ENCODE measurements at regions not wholly inside any gene's neighbourhood (a gene's known extent, or its start where the extent isn't known, plus 50 kb on each side); places are given as distances from the start of the nearest gene placed in this dataset.

- TF ChIP-seq, protein P1, sequence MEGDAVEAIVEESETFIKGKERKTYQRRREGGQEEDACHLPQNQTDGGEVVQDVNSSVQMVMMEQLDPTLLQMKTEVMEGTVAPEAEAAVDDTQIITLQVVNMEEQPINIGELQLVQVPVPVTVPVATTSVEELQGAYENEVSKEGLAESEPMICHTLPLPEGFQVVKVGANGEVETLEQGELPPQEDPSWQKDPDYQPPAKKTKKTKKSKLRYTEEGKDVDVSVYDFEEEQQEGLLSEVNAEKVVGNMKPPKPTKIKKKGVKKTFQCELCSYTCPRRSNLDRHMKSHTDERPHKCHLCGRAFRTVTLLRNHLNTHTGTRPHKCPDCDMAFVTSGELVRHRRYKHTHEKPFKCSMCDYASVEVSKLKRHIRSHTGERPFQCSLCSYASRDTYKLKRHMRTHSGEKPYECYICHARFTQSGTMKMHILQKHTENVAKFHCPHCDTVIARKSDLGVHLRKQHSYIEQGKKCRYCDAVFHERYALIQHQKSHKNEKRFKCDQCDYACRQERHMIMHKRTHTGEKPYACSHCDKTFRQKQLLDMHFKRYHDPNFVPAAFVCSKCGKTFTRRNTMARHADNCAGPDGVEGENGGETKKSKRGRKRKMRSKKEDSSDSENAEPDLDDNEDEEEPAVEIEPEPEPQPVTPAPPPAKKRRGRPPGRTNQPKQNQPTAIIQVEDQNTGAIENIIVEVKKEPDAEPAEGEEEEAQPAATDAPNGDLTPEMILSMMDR (conservative IDR thresholded peaks at IDR 0.05; ENCODE audit: low read depth, low read length), result no peak
- peak; percentile 52 for DNase-seq (ENCODE audit: low read depth)
- no peak overlapping the region for H3K4me3 ChIP-seq (ENCODE audit: low read depth, low read length)
Observed at GRCh38 chr9:134243778-134244467, 79.6 kb upstream of the RNU6ATAC start.

GRCh38 chr9:134245179-134245578 lies 80.8 kb upstream of the RNU6ATAC start:
- no peak for DNase-seq (ENCODE audit: low read depth)
- H3K4me3 ChIP-seq (ENCODE audit: low read depth, low read length), result no peak overlapping the region
- TF ChIP-seq, protein P1 (conservative IDR thresholded peaks at IDR 0.05; ENCODE audit: low read depth, low read length), result no peak

- no peak for DNase-seq (ENCODE audit: low read depth)
- TF ChIP-seq, protein P1 (conservative IDR thresholded peaks at IDR 0.05; ENCODE audit: low read depth, low read length), result no peak
- H3K4me3 ChIP-seq (ENCODE audit: low read depth, low read length), result no peak overlapping the region
Observed at GRCh38 chr9:134247918-134248631, 78.2 kb upstream of the RXRA start.

DNA sequence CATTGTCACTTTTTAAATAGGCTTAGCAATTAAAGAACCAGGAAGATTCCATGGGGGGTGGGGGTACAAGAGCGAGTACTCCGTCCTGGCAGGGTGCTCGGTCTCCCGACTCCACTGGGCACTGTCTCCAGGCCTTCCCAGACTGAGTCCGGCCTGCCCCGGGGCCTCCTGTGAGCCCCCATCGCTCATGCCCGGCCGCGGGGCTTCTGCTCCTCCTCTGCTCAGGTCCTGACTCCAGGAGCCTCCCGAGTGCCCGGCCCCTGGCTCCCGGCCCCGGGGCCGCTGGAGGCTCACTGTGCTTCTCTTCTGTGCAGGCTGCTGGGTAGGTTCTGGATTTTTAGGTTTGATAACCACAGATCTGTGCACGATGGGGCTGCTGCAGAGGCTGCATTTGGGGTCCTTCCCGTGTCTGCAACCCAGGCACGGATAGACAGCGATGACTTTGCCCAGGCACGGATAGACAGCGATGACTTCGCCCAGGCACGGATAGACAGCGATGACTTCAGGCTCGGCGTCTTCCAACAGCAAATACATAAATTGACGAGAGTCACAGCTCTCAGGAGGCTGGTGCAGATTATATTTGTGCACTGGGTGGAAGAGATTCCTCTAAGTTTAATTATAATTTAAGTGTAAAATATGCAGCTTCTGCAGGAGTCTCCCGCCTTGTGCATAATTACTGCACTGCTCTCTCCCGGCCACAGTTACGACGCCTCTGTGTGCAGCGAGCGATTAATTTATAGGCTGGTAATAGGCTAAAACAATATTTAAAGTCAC lies 74.8 kb upstream of the RXRA start:
- TF ChIP-seq, protein P1 (conservative IDR thresholded peaks at IDR 0.05; ENCODE audit: low read depth, low read length), result no peak
- H3K4me3 ChIP-seq (ENCODE audit: low read depth, low read length), result no peak overlapping the region
- no peak for DNase-seq (ENCODE audit: low read depth)

DNA sequence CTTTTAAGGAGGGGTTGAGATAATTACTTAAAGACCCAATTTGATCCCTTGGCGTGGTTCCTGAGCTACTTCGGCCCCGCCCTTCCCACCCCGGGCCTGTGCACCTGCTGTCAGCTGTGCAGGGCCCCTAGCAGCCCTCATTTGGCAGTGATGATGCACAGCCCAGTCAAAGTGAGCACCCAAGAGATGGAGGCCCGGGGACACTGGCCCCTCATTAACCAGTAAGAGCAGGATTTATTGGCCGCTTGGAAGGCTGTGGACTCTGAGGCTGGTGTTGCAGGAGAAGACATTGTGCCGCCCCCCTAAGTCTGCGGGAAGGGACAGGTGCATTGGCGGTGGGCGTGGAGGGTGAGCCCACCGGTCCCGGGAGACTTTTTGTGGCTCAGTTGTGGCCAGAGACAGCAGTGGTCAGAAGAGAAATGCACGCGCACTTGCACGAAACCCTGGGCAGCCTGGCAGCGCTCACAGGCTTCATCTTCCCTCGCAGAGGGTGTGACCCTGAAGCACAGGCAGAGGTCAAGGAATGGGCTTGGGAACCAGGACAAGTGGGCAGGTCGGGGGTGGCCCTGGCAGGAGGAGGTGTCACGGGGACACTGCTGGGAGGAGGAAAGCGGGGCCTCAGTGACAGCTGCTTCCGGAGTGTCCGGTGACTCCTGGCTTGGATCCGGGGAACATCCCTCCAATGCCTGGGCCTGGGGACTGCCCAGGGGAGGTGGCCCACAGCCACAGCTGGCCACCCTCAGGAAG lies 74.0 kb upstream of the RXRA start:
- no peak overlapping the region for H3K4me3 ChIP-seq (ENCODE audit: low read depth, low read length)
- TF ChIP-seq, protein P1 (conservative IDR thresholded peaks at IDR 0.05; ENCODE audit: low read depth, low read length), result no peak
- DNase-seq (ENCODE audit: low read depth), result no peak

DNA sequence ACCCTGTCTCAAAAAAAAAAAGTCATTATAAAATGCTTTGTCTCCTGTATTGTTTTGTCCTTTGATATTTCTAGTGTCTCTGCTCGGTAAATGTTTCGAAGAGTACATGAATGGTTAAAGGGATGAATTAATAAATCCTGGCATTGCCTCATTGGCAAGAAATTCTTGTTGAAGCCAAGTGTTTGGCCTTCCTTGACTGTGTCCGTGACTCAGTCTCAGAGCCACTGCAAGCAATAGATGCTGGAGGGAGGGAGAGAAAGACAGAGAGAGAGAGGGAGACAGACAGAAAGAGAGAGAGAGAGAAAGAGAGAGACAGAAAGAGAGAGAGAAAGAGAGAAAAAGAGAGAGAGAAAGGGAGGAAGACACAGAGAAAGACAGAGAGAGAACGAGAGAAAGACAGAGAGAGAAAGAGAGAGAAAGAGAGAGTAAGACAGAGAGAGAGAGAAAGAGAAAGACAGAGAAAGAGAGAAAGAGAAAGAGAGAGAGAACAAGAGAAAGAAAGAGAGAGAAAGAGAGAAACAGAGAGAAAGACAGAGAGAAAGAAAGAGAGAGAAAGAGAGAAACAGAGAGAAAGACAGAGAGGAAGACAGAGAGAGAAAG lies 72.5 kb upstream of the RXRA start:
- no peak overlapping the region for H3K4me3 ChIP-seq (ENCODE audit: low read depth, low read length)
- TF ChIP-seq, protein P1 (conservative IDR thresholded peaks at IDR 0.05; ENCODE audit: low read depth, low read length), result no peak
- DNase-seq (ENCODE audit: low read depth), result no peak
